Uterus (tissue), 2 donors: ENCODE measurements at regions not wholly inside any gene's neighbourhood (a gene's known extent, or its start where the extent isn't known, plus 50 kb on each side); places are given as distances from the start of the nearest gene placed in this dataset.

Experiments used
- CTCF ChIP-seq, 4 experiments: fragments of 200-600 bp in 2 of 4; fragments of 450-650 bp in 2 of 4; sonication (generic) in 2 of 4; IDR thresholded peaks; one replicate each; pipeline ENCODE4 v1.5.1; 2016 to 2019; ENCODE audit warnings: antibody characterized with exemption in 4 of 4, mild to moderate bottlenecking in 2 of 4, moderate library complexity in 1 of 4
- POLR2A ChIP-seq, 2 donors: fragments of 450-650 bp; IDR thresholded peaks; one replicate each; pipeline ENCODE4 v1.6.1; 2016; ENCODE audit warnings: antibody characterized with exemption in 2 of 2, mild to moderate bottlenecking in 1 of 2, moderate library complexity in 1 of 2

- TF ChIP-seq CTCF (IDR thresholded peaks at IDR 0.05) (no peak), POLR2A (IDR thresholded peaks at IDR 0.05) (no peak)
Measured at GRCh38 chr11:81340225-81340624, 1393.4 kb downstream of the FAM181B start.
